Activated T-helper 2 cell treated with anti-CD3 and anti-CD28 coated beads, Interferon-gamma antibody, Interleukin-2, Interleukin-4, amounts not matched to agents 10 μg/mL and 5 μg/mL and 100 μg/mL, durations not matched to agents 14 hours and 24 hours and 36 hours (primary cell): ENCODE measurements at regions not wholly inside any gene's neighbourhood (a gene's known extent, or its start where the extent isn't known, plus 50 kb on each side); places are given as distances from the start of the nearest gene placed in this dataset.

Source experiments
- DNase-seq: peaks from one replicate; pipeline ENCODE4 v3.0.0; 2021; ENCODE audit warnings: low spot score
- H3K27ac Mint-ChIP-seq: one replicate; pipeline ENCODE4 v1.8.0; 2021; ENCODE audit warnings: mixed read lengths
- H3K27me3 Mint-ChIP-seq: one replicate; pipeline ENCODE4 v1.8.0; 2021; ENCODE audit warnings: low read depth, mixed read lengths
- H3K36me3 Mint-ChIP-seq: one replicate; pipeline ENCODE4 v1.8.0; 2021; ENCODE audit warnings: low read depth, mixed read lengths
- H3K4me1 Mint-ChIP-seq: one replicate; pipeline ENCODE4 v1.8.0; 2021; ENCODE audit warnings: low read depth, mixed read lengths
- H3K4me3 Mint-ChIP-seq: one replicate; pipeline ENCODE4 v1.8.0; 2021; ENCODE audit warnings: low read depth, mild to moderate bottlenecking, moderate library complexity, mixed read lengths
- H3K9me3 Mint-ChIP-seq: one replicate; pipeline ENCODE4 v1.8.0; 2021; ENCODE audit warnings: mixed read lengths
- intact Hi-C: fragments of 100-400 bp; cut with micrococcal nuclease; formaldehyde crosslinking; loops from one replicate; pipeline ENCODE4 v1.15.1; 2023

- DNase-seq = no peak
- Mint-ChIP-seq H3K4me1 (peaks cover 2% of the 10 kb centered on the region), H3K27ac (no peak overlapping the region), H3K9me3 (no peaks in the 10 kb centered on the region), H3K27me3 (peaks cover 7% of the 10 kb centered on the region), H3K4me3 (no peak overlapping the region), H3K36me3 (no peaks in the 10 kb centered on the region)
- intact Hi-C loops = no loop called here
Observed at GRCh38 chr3:194040516-194041273, 95.3 kb upstream of the HES1 start.

- Mint-ChIP-seq H3K27me3 (peaks cover 5% of the 10 kb centered on the region), H3K4me3 (no peak overlapping the region), H3K36me3 (no peaks in the 10 kb centered on the region), H3K27ac (no peak overlapping the region), H3K4me1 (peaks cover 2% of the 10 kb centered on the region), H3K9me3 (no peaks in the 10 kb centered on the region)
- no peak for DNase-seq
- intact Hi-C loops = no loop called here
Observed at GRCh38 chr3:194042927-194043326, 93.0 kb upstream of the HES1 start.

GRCh38 chr3:194043516-194043915 is 92.4 kb upstream of the HES1 start:
- Mint-ChIP-seq H3K27ac (no peak overlapping the region), H3K9me3 (no peaks in the 10 kb centered on the region), H3K27me3 (peaks cover 9% of the 10 kb centered on the region), H3K4me3 (no peak overlapping the region), H3K36me3 (no peaks in the 10 kb centered on the region), H3K4me1 (peaks cover 2% of the 10 kb centered on the region)
- intact Hi-C loops = no loop called here
- no peak for DNase-seq

GRCh38 chr3:194045289-194045688 is 90.7 kb upstream of the HES1 start:
- Mint-ChIP-seq H3K27me3 (peaks cover 19% of the 10 kb centered on the region), H3K36me3 (peaks cover 2% of the 10 kb centered on the region), H3K4me1 (peaks cover 2% of the 10 kb centered on the region), H3K4me3 (no peak overlapping the region), H3K9me3 (peaks cover 3% of the 10 kb centered on the region), H3K27ac (no peak overlapping the region)
- DNase-seq = no peak
- intact Hi-C loops = no loop called here

- DNase-seq = no peak
- peaks cover 2% of the 10 kb centered on the region for H3K36me3 Mint-ChIP-seq
- peaks cover 20% of the 10 kb centered on the region for H3K27me3 Mint-ChIP-seq
- intact Hi-C loops = no loop called here
- no peak overlapping the region for H3K27ac Mint-ChIP-seq
- peaks cover 9% of the 10 kb centered on the region for H3K9me3 Mint-ChIP-seq
- peaks cover 2% of the 10 kb centered on the region for H3K4me1 Mint-ChIP-seq
- H3K4me3 Mint-ChIP-seq = no peak overlapping the region
Observed at GRCh38 chr3:194045919-194046318, 90.0 kb upstream of the HES1 start.

GRCh38 chr3:194046531-194046930 is 89.4 kb upstream of the HES1 start:
- intact Hi-C loops = no loop called here
- Mint-ChIP-seq H3K4me1 (peaks cover 2% of the 10 kb centered on the region), H3K36me3 (peaks cover 2% of the 10 kb centered on the region), H3K9me3 (peaks cover 15% of the 10 kb centered on the region), H3K27me3 (peaks cover 20% of the 10 kb centered on the region), H3K27ac (no peak overlapping the region), H3K4me3 (no peak overlapping the region)
- DNase-seq = no peak

GRCh38 chr3:194046995-194047645 is 88.8 kb upstream of the HES1 start:
- Mint-ChIP-seq H3K27ac (no peak overlapping the region), H3K36me3 (peaks cover 2% of the 10 kb centered on the region), H3K4me1 (peaks cover 2% of the 10 kb centered on the region), H3K4me3 (no peak overlapping the region), H3K9me3 (peaks cover 19% of the 10 kb centered on the region), H3K27me3 (peaks cover 21% of the 10 kb centered on the region)
- intact Hi-C loops = no loop called here
- no peak for DNase-seq

GRCh38 chr3:194049394-194049793 is 86.6 kb upstream of the HES1 start:
- intact Hi-C loops = no loop called here
- Mint-ChIP-seq H3K27me3 (peaks cover 27% of the 10 kb centered on the region), H3K9me3 (peaks cover 19% of the 10 kb centered on the region), H3K4me1 (peaks cover 2% of the 10 kb centered on the region), H3K27ac (no peak overlapping the region), H3K4me3 (no peak overlapping the region), H3K36me3 (peaks cover 2% of the 10 kb centered on the region)
- DNase-seq = no peak

- H3K4me3 Mint-ChIP-seq = no peak overlapping the region
- intact Hi-C loops = no loop called here
- H3K4me1 Mint-ChIP-seq = no peaks in the 10 kb centered on the region
- peaks cover 30% of the 10 kb centered on the region for H3K27me3 Mint-ChIP-seq
- H3K9me3 Mint-ChIP-seq = peaks cover 19% of the 10 kb centered on the region
- H3K36me3 Mint-ChIP-seq = peaks cover 2% of the 10 kb centered on the region
- DNase-seq = no peak
- H3K27ac Mint-ChIP-seq = no peak overlapping the region
Observed at GRCh38 chr3:194050782-194051320, 85.1 kb upstream of the HES1 start.

- Mint-ChIP-seq H3K4me1 (peaks cover 4% of the 10 kb centered on the region), H3K36me3 (peaks cover 2% of the 10 kb centered on the region), H3K27me3 (peaks cover 33% of the 10 kb centered on the region), H3K27ac (no peak overlapping the region), H3K4me3 (no peak overlapping the region), H3K9me3 (peaks cover 19% of the 10 kb centered on the region)
- intact Hi-C loops = no loop called here
- DNase-seq = no peak
Observed at GRCh38 chr3:194051366-194052149, 84.4 kb upstream of the HES1 start.

- H3K4me3 Mint-ChIP-seq = no peak overlapping the region
- no peak for DNase-seq
Observed at GRCh38 chr3:194053136-194053535, 82.8 kb upstream of the HES1 start.

GRCh38 chr3:194054016-194054415 is 81.9 kb upstream of the HES1 start:
- intact Hi-C loops = no loop called here
- DNase-seq = no peak
- H3K9me3 Mint-ChIP-seq = peaks cover 19% of the 10 kb centered on the region
- H3K27me3 Mint-ChIP-seq = peaks cover 31% of the 10 kb centered on the region
- H3K27ac Mint-ChIP-seq = no peak overlapping the region
- no peak overlapping the region for H3K4me3 Mint-ChIP-seq
- H3K4me1 Mint-ChIP-seq = peaks cover 8% of the 10 kb centered on the region
- H3K36me3 Mint-ChIP-seq = peaks cover 2% of the 10 kb centered on the region

More at GRCh38 chr3:194053136-194053535, 82.8 kb upstream of the HES1 start:
- peaks cover 8% of the 10 kb centered on the region for H3K4me1 Mint-ChIP-seq
- no peak overlapping the region for H3K27ac Mint-ChIP-seq
- peaks cover 37% of the 10 kb centered on the region for H3K27me3 Mint-ChIP-seq
- H3K9me3 Mint-ChIP-seq = peaks cover 19% of the 10 kb centered on the region
- intact Hi-C loops = no loop called here
- peaks cover 2% of the 10 kb centered on the region for H3K36me3 Mint-ChIP-seq
